Activated CD8-positive, alpha-beta memory T cell treated with anti-CD3 and anti-CD28 coated beads for 36 hours (primary cell): ENCODE measurements at regions not wholly inside any gene's neighbourhood (a gene's known extent, or its start where the extent isn't known, plus 50 kb on each side); places are given as distances from the start of the nearest gene placed in this dataset.

Experiments used
- CTCF ChIA-PET: fragments of 350-600 bp; sonication (Branson Sonifier 250); formaldehyde crosslinking; loops from one replicate; lab custom pipeline; 2021; ENCODE audit warnings: antibody characterized with exemption; lab: Charles Lee
- POLR2A ChIA-PET: fragments of 350-600 bp; sonication (Branson Sonifier 250); formaldehyde crosslinking; loops from one replicate; lab custom pipeline; 2021; ENCODE audit warnings: antibody characterized with exemption; lab: Charles Lee

GRCh38 chr4:147049946-147050345, 104.3 kb upstream of the TTC29 start:
- ChIA-PET CTCF (no interaction called here), POLR2A (no interaction called here)

DNA sequence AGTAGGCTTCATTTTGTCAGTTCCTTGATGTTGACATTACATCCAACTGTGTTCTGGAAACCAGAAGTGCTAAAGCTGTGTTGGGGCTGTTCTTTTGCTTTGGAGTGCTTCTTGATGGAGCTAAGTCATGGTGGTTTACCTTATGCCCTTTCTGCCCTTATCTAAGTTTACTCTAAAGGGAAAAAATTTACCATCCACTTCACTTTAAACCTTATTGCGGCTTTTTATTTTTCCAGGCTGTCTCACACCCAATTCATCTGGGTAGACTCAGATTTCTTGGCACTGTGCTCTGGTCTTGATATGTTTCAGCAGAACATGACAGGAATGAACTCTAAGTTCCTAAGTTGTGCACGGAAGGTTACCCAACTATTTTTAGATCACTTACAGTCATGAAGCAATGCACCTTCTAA, 104.7 kb upstream of the TTC29 start:
- ChIA-PET POLR2A (no interaction called here), CTCF (no interaction called here)

- POLR2A ChIA-PET = no interaction called here
- CTCF ChIA-PET = no interaction called here
These were observed 106.7 kb upstream of the TTC29 start for GRCh38 chr4:147052361-147052760.

DNA sequence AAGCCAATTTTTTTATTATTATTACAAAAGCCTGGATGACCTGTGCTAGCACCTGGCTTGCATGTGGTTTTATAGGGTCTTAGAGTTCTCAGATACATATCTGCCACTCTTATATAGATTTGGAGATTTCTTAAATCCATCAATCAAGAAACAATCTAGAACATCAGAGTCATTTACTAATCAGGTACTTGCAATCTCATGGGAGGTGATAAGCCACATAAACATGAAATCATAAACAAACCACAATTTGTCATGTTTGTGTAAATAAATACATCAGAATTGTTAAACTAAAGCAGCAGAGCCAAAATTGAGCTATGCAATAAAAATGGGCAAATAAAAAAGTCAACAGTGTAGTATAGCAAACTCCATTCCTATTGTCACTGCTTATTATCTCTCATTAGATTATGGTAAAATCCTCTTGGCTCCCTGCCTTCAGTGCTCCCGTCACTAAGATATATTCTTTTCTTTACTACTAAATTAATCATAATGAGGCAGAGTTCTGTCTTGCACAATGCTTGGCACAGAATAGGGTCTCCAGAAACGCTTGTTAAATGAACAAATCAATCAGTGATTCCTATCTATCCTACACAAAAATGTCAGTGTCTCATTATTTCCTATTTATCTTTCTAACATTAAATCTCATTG, 108.7 kb upstream of the TTC29 start:
- ChIA-PET POLR2A (no interaction called here), CTCF (no interaction called here)

DNA sequence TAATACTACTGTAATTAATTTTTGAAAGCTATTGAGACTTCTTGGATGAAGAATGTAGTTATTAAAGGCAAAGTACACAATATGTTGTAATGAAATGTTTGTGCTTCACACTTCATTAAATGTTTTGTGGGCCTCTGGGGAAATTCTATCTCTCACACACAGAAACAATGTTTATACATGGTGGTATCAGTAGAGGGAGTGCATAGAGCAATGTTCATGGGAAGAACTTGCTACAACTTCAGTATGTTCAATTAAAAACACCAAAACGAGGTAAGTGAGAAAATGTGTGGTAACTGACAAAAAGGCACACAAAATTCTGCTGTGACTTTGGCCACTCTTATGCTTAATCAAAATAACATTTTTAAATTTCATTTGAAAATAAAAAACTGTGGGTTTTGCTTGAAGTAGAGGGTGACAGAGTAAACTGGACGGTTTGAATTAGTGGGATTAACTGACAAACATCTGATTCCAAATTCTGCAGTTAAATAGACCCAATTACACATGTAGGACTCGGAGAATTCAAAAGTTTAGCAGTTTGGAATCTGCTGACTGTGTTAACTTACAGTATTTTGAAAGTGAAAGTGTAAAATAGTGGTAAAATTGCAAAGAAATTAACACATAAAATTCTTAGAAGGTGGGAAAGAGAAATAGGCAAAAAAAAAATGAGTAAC, 111.4 kb upstream of the TTC29 start:
- CTCF ChIA-PET = no interaction called here
- POLR2A ChIA-PET = no interaction called here

GRCh38 chr4:147057611-147058190, 112.0 kb upstream of the TTC29 start:
- ChIA-PET POLR2A (no interaction called here), CTCF (no interaction called here)

GRCh38 chr4:147059064-147059731, 113.5 kb upstream of the TTC29 start:
- CTCF ChIA-PET = no interaction called here
- POLR2A ChIA-PET = no interaction called here

DNA sequence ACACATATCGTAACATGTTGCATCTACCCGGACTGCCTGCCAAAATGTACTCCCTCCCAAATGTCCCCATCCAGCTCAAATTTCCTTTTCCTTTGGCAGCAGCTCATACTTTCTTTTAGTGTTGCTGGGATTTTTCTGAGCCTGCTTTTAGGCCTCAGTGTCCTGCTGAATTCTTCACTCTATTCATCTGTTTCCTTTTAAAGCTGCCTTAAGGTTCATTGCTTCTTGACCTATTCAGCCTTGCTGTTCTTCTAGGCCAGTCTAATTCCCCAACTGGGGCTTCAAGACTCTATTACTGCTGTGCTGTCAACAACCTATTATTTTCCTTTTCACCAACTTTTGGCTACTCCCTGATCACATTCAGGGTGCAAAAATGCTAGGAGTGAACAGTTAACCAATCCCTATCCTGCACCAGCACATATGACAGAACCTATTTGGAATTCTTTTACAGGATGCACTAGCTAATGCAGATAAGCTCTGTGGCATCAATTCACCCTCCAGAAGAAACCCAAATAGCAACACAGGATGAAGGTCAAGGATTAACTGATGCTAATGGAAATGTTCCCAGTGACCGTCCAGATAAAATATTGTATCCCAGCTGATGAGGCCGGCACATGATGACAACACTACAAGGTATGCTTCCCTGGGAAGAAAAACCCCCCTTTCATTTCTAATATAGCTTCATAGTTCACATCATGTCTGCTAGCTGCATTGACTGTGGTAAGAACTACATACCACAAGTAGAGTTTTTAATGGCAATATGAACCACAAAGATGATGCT, 114.7 kb upstream of the TTC29 start:
- POLR2A ChIA-PET = no interaction called here

DNA sequence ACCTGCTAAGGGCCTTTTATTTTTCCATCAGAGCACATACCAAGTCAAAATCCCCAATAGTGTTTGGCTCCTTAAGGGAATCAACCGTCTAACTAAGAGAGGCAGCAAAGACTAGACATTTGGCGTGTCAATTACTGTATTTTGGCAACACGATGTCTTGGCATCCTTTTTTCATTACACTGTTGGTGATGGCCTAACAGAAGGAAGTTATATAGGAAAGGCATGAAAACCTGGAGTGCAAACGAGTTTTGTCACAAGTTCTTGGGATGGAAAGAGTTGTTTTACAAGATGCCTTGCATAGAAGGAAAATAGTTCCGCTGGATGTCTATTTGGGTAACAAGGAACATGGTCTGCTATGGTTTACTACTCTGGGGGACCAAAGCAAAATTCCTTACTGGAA, 119.2 kb upstream of the TTC29 start:
- POLR2A ChIA-PET = no interaction called here
- CTCF ChIA-PET = no interaction called here

More for the DNA sequence above, 114.7 kb upstream of the TTC29 start:
- CTCF ChIA-PET = interaction anchor here (1.3 kb wide), 1 partner anchor 42 kb away, joined by 3 read pairs; no protein-coding TSS in a partner anchor

GRCh38 chr4:147068564-147068963, 122.9 kb upstream of the TTC29 start:
- CTCF ChIA-PET = no interaction called here
- POLR2A ChIA-PET = no interaction called here

DNA sequence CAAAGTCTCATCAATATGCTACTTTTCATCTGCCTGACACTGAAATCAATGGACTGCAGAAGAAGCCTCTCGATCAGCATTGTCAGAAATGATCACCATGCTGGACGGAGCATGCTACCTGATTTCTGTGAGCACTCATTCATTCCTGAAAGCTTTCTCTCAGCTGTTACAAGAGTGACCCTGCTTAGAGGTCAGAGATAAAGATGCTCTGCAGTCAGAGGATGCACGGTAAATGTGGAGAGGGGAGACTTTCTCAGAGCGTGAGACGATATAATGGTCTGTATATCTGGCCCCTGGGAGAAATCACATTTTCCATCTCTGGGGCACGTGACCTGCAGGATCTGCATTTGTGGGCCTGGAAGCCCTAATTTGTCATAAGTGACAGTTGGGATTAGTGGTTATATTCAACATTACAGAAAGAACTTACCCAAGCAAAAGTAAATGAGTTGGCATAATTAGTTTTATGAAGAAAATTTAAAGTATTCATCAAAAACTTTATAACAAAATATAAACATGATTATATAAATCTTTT, 125.6 kb upstream of the TTC29 start:
- POLR2A ChIA-PET = no interaction called here
- CTCF ChIA-PET = no interaction called here

DNA sequence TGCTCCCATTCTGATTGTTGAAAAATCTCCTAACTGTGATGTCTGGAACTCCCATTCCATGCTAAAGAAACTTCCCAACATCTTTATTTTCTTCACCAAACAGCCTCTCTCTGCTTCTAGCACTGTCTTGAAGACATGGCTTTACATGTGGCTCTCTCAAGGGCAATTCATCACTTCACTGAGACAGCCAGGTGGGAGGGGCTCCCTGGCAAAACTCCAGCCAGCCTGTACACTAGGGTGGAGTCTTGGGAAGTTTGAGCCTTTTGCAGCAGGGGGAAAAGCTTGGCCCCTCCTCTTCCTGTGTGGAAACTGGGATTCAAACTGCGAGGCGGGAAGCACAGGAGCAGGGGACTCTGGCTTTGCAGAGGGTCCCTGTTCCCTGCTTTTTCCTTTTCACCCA, 130.5 kb upstream of the TTC29 start:
- ChIA-PET POLR2A (no interaction called here), CTCF (no interaction called here)

DNA sequence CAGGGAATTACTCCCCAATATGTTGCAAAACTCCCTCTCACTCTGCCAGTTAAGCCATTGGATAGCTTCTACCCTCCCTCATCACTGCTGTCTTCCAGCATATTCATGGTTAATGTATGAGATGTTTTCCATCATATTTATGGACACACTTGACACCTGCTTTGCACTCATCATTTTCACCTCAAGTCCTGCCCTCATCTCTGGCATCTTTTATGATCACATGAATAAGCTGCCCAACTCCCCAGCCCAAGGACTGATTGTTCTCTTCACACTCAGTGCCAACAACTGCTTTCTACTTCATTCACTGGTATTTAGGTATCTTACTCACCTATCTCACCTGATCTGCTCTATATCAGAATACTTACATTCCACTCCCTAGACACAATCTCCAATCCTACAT, 131.1 kb upstream of the TTC29 start:
- ChIA-PET POLR2A (no interaction called here), CTCF (no interaction called here)

GRCh38 chr4:147078362-147078761, 132.7 kb upstream of the TTC29 start:
- ChIA-PET CTCF (no interaction called here), POLR2A (no interaction called here)

- POLR2A ChIA-PET = no interaction called here
- CTCF ChIA-PET = no interaction called here
These were observed 133.4 kb upstream of the TTC29 start for GRCh38 chr4:147078875-147079658.

- ChIA-PET CTCF (no interaction called here), POLR2A (no interaction called here)
These were observed 139.2 kb upstream of the TTC29 start for GRCh38 chr4:147084861-147085260.

- CTCF ChIA-PET = no interaction called here
- POLR2A ChIA-PET = no interaction called here
These were observed 140.1 kb upstream of the TTC29 start for GRCh38 chr4:147085781-147086180.

- POLR2A ChIA-PET = no interaction called here
These were observed 142.5 kb upstream of the TTC29 start for GRCh38 chr4:147088146-147088545.

GRCh38 chr4:147090486-147090885, 144.8 kb upstream of the TTC29 start:
- CTCF ChIA-PET = interaction anchor here (0.5 kb wide), 1 partner anchor 805 kb away, joined by 4 read pairs; no protein-coding TSS in a partner anchor
- POLR2A ChIA-PET = no interaction called here

More at GRCh38 chr4:147088146-147088545, 142.5 kb upstream of the TTC29 start:
- CTCF ChIA-PET = no interaction called here
